ENCODE measurements at regions not wholly inside any gene's neighbourhood (a gene's known extent, or its start where the extent isn't known, plus 50 kb on each side); places are given as distances from the start of the nearest gene placed in this dataset.
"Not testable (repeated sequence)": the region's sequence is repeated elsewhere in the genome, so short reads cannot be mapped to it uniquely, and the experiment has no call there.

- TF ChIP-seq ZNF423 (CRISPR knock-in tag; IDR thresholded peaks at IDR 0.05) (no peak), ZNF232 (CRISPR knock-in tag; IDR thresholded peaks at IDR 0.05) (no peak), ZMAT4 (CRISPR knock-in tag; IDR thresholded peaks at IDR 0.05) (no peak), MAX (CRISPR knock-in tag; IDR thresholded peaks at IDR 0.05) (no peak)
These were observed 452.1 kb upstream of the RGMB start (continued) for GRCh38 chr5:98321361-98321760.

- peaks cover 12% of the 10 kb centered on the region; the same call in 1 of the 2 replicates for H3K9me3 Mint-ChIP-seq
- POLR2A ChIA-PET; CTCF ChIA-PET; H3K27me3 Mint-ChIP-seq (ENCODE audit: low read depth); ATAC-seq; H3K4me1 Mint-ChIP-seq; H3K4me3 Mint-ChIP-seq; H3K36me3 Mint-ChIP-seq; DNase-seq (ENCODE audit: low spot score); H3K27ac Mint-ChIP-seq: not testable (repeated sequence)
These were observed 448.3 kb upstream of the RGMB start for GRCh38 chr5:98325187-98325586.

GRCh38 chr5:98328015-98328414 lies 445.4 kb upstream of the RGMB start:
- Mint-ChIP-seq H3K36me3 (no peaks in the 10 kb centered on the region; the same call in 1 of the 2 replicates), H3K27ac (no peak overlapping the region), H3K4me3 (no peak overlapping the region), H3K9me3 (peaks cover 23% of the 10 kb centered on the region; the same call in 1 of the 2 replicates), H3K4me1 (no peaks in the 10 kb centered on the region), H3K27me3 (ENCODE audit: low read depth) (no peaks in the 10 kb centered on the region)
- ChIA-PET CTCF (no interaction called here), POLR2A (no interaction called here)
- ATAC-seq = no peak
- TF ChIP-seq ZBTB21 (CRISPR knock-in tag; IDR thresholded peaks at IDR 0.05; ENCODE audit: borderline replicate concordance) = no peak
- no peak for TF ChIP-seq AFF4 (CRISPR knock-in tag; IDR thresholded peaks at IDR 0.05; ENCODE audit: borderline replicate concordance)
- no peak for TF ChIP-seq SMAD4 (CRISPR knock-in tag; IDR thresholded peaks at IDR 0.05)
- TF ChIP-seq ZNF232 (CRISPR knock-in tag; IDR thresholded peaks at IDR 0.05) = no peak
- TF ChIP-seq E2F5 (CRISPR knock-in tag; IDR thresholded peaks at IDR 0.05) = no peak
- no peak for TF ChIP-seq USF2 (CRISPR knock-in tag; IDR thresholded peaks at IDR 0.05)
- no peak for TF ChIP-seq ZNF512 (CRISPR knock-in tag; IDR thresholded peaks at IDR 0.05; ENCODE audit: borderline replicate concordance)
- TF ChIP-seq NR3C1 (CRISPR knock-in tag; conservative IDR thresholded peaks at IDR 0.05; ENCODE audit: low read depth) = no peak
- TF ChIP-seq SP1 (CRISPR knock-in tag; conservative IDR thresholded peaks at IDR 0.05) = no peak
- TF ChIP-seq ZNF425 (CRISPR knock-in tag; conservative IDR thresholded peaks at IDR 0.05) = no peak
- TF ChIP-seq ATF3 (CRISPR knock-in tag; conservative IDR thresholded peaks at IDR 0.05) = no peak
- no peak for TF ChIP-seq PREB (CRISPR knock-in tag; IDR thresholded peaks at IDR 0.05; ENCODE audit: borderline replicate concordance)
- no peak for TF ChIP-seq HMGA2 (CRISPR knock-in tag; IDR thresholded peaks at IDR 0.05)
- no peak for TF ChIP-seq NFE2L1 (CRISPR knock-in tag; IDR thresholded peaks at IDR 0.05)
- no peak for TF ChIP-seq PRRX2 (CRISPR knock-in tag; IDR thresholded peaks at IDR 0.05)
- no peak for TF ChIP-seq ERG (CRISPR knock-in tag; IDR thresholded peaks at IDR 0.05)
- no peak for TF ChIP-seq IRF2 (CRISPR knock-in tag; IDR thresholded peaks at IDR 0.05; ENCODE audit: borderline replicate concordance, low read depth)
- DNase-seq (ENCODE audit: low spot score) = no peak

All from WTC11 (cell line).